H9 (cell line): ENCODE measurements at regions not wholly inside any gene's neighbourhood (a gene's known extent, or its start where the extent isn't known, plus 50 kb on each side); places are given as distances from the start of the nearest gene placed in this dataset.

Source experiments
- DNase-seq: peaks from one replicate; pipeline ENCODE4 v3.0.0-alpha.2; 2017
- H2AFZ ChIP-seq: one replicate; pipeline ENCODE4 v1.6.1; 2013; ENCODE audit warnings: mild to moderate bottlenecking, low read length, control low read depth, moderate library complexity
- H2AK5ac ChIP-seq: 2 replicates; pipeline ENCODE4 v1.6.1; 2013; ENCODE audit warnings: low read length, control low read depth, mixed read lengths; ENCODE audit not compliant: insufficient read length
- H2BK120ac ChIP-seq: one replicate; pipeline ENCODE4 v1.6.1; 2013; ENCODE audit warnings: low read depth, mild to moderate bottlenecking, low read length, control low read depth, inconsistent platforms; ENCODE audit not compliant: poor library complexity, severe bottlenecking
- H2BK12ac ChIP-seq: 2 replicates; pipeline ENCODE4 v1.6.1; 2013; ENCODE audit warnings: low read length, control low read depth, mixed read lengths, low read depth; ENCODE audit not compliant: insufficient read length
- H2BK15ac ChIP-seq: 2 replicates; pipeline ENCODE4 v1.6.1; 2013; ENCODE audit warnings: low read depth, low read length, control low read depth
- H2BK20ac ChIP-seq: one replicate; pipeline ENCODE4 v1.6.1; 2013; ENCODE audit warnings: low read depth, mild to moderate bottlenecking, low read length, control low read depth, inconsistent platforms; ENCODE audit not compliant: poor library complexity, severe bottlenecking
- H2BK5ac ChIP-seq: 2 replicates; pipeline ENCODE4 v1.6.1; 2013; ENCODE audit warnings: low read length, control low read depth, mixed read lengths; ENCODE audit not compliant: insufficient read length
- H3K14ac ChIP-seq: 2 replicates; pipeline ENCODE4 v1.6.1; 2013; ENCODE audit warnings: low read length, control low read depth; ENCODE audit not compliant: insufficient read depth
- H3K18ac ChIP-seq: 2 replicates; pipeline ENCODE4 v1.6.1; 2013; ENCODE audit warnings: low read depth, mild to moderate bottlenecking, mixed read lengths, low read length, control low read depth; ENCODE audit not compliant: insufficient read length
- H3K23ac ChIP-seq: 2 replicates; pipeline ENCODE4 v1.6.1; 2013; ENCODE audit warnings: low read length, control low read depth, mixed read lengths, low read depth; ENCODE audit not compliant: insufficient read length
- H3K23me2 ChIP-seq: 2 replicates; pipeline ENCODE4 v1.6.1; 2013; ENCODE audit warnings: low read depth, mild to moderate bottlenecking, mixed read lengths, low read length, control low read depth; ENCODE audit not compliant: insufficient read length, poor library complexity, severe bottlenecking
- H3K27ac ChIP-seq: 2 replicates; pipeline ENCODE4 v1.5.1; 2013; ENCODE audit warnings: low read length, control low read depth, mixed read lengths, low read depth; ENCODE audit not compliant: insufficient read length
- H3K27me3 ChIP-seq: 2 replicates; pipeline ENCODE4 v1.6.1; 2013; ENCODE audit warnings: low read length, control low read depth, inconsistent platforms; ENCODE audit not compliant: insufficient read depth
- H3K4ac ChIP-seq: 2 replicates; pipeline ENCODE4 v1.6.1; 2013; ENCODE audit warnings: low read depth, mild to moderate bottlenecking, control low read depth, inconsistent platforms, low read length, moderate library complexity
- H3K4me1 ChIP-seq: 2 replicates; pipeline ENCODE4 v1.6.1; 2013; ENCODE audit warnings: low read length, control low read depth, inconsistent platforms; ENCODE audit not compliant: insufficient read depth
- H3K4me2 ChIP-seq: 2 replicates; pipeline ENCODE4 v1.6.1; 2013; ENCODE audit warnings: low read length, control low read depth, mixed read lengths; ENCODE audit not compliant: insufficient read length, insufficient read depth
- H3K56ac ChIP-seq: 2 replicates; pipeline ENCODE4 v1.6.1; 2013; ENCODE audit warnings: low read depth, mild to moderate bottlenecking, mixed read lengths, low read length, control low read depth; ENCODE audit not compliant: insufficient read length
- H3K79me1 ChIP-seq: 2 replicates; pipeline ENCODE4 v1.6.1; 2013; ENCODE audit warnings: low read depth, mild to moderate bottlenecking, moderate library complexity, low read length, control low read depth, inconsistent platforms; ENCODE audit not compliant: insufficient read depth, poor library complexity, severe bottlenecking
- H3K79me2 ChIP-seq: 2 replicates; pipeline ENCODE4 v1.6.1; 2013; ENCODE audit warnings: low read length, control low read depth, inconsistent platforms; ENCODE audit not compliant: insufficient read depth
- H3K9ac ChIP-seq: 2 replicates; pipeline ENCODE4 v1.6.1; 2013; ENCODE audit warnings: low read length, control low read depth, mixed read lengths; ENCODE audit not compliant: insufficient read length; ENCODE audit errors: extremely low read depth
- H3K9me3 ChIP-seq: one replicate; pipeline ENCODE4 v1.6.1; 2013; ENCODE audit warnings: low read depth, low read length, inconsistent platforms; ENCODE audit not compliant: control insufficient read depth
- H3T11ph ChIP-seq: one replicate; pipeline ENCODE4 v1.6.1; 2013; ENCODE audit warnings: mild to moderate bottlenecking, low read length, control low read depth, inconsistent platforms
- H4K20me1 ChIP-seq: one replicate; pipeline ENCODE4 v1.6.1; 2013; ENCODE audit not compliant: control insufficient read depth, insufficient read length, insufficient read depth
- H4K5ac ChIP-seq: 2 replicates; pipeline ENCODE4 v1.6.1; 2013; ENCODE audit warnings: low read depth, mild to moderate bottlenecking, mixed read lengths, low read length, control low read depth; ENCODE audit not compliant: insufficient read length
- H4K8ac ChIP-seq: replicated peaks from 2 replicates; pipeline ENCODE4 v1.6.1; 2013; ENCODE audit warnings: low read length, control low read depth, mixed read lengths, low read depth; ENCODE audit not compliant: insufficient read length
- H4K91ac ChIP-seq: 2 replicates; pipeline ENCODE4 v1.6.1; 2013; ENCODE audit warnings: low read depth, mild to moderate bottlenecking, moderate library complexity, mixed read lengths, low read length, control low read depth; ENCODE audit not compliant: insufficient read length
- H3K27ac Mint-ChIP-seq, 3 experiments: 2 replicates in 2 of 3; 3 replicates in 1 of 3; pipeline ENCODE4 v1.8.0; 2020 to 2021; ENCODE audit warnings: mixed read lengths in 3 of 3, mild to moderate bottlenecking in 1 of 3, moderate library complexity in 1 of 3
- H3K27me3 Mint-ChIP-seq: 2 replicates; pipeline ENCODE4 v1.8.0; 2021; ENCODE audit warnings: low read depth, mild to moderate bottlenecking, moderate library complexity, mixed read lengths
- H3K36me3 Mint-ChIP-seq, 3 experiments: 2 replicates in 2 of 3; 3 replicates in 1 of 3; pipeline ENCODE4 v1.8.0; 2020 to 2021; ENCODE audit warnings: low read depth in 3 of 3, mixed read lengths in 3 of 3; ENCODE audit not compliant: insufficient read depth in 1 of 3
- H3K4me1 Mint-ChIP-seq, 2 experiments: 2 replicates each; pipeline ENCODE4 v1.8.0; 2020; ENCODE audit warnings: mixed read lengths in 2 of 2
- H3K4me3 Mint-ChIP-seq, 2 experiments: 2 replicates in 1 of 2; 3 replicates in 1 of 2; pipeline ENCODE4 v1.8.0; 2020 to 2021; ENCODE audit warnings: mild to moderate bottlenecking in 2 of 2, mixed read lengths in 2 of 2, moderate library complexity in 1 of 2
- H3K9me3 Mint-ChIP-seq, 2 experiments: 2 replicates in 1 of 2; 3 replicates in 1 of 2; pipeline ENCODE4 v1.8.0; 2020; ENCODE audit warnings: mild to moderate bottlenecking in 2 of 2, mixed read lengths in 2 of 2, moderate library complexity in 1 of 2
- WGBS: extraction: QIAGEN DNeasy Blood & Tissue Kit; methylation state at CpG from one replicate; pipeline ENCODE4 v1.1.7; 2013; ENCODE audit warnings: missing lambda C conversion rate, low lambda C conversion rate, mixed read lengths; ENCODE audit not compliant: insufficient read length; ENCODE audit errors: extremely low coverage; 5-methylcytosine and 5-hydroxymethylcytosine counted together
- TF ChIP-seq, protein P1 (sequence below): fragments of 200-600 bp; sonication (generic); conservative IDR thresholded peaks from 3 replicates; pipeline ENCODE4 v1.8.0; 2021; ENCODE audit warnings: antibody characterized with exemption, mild to moderate bottlenecking

DNA sequence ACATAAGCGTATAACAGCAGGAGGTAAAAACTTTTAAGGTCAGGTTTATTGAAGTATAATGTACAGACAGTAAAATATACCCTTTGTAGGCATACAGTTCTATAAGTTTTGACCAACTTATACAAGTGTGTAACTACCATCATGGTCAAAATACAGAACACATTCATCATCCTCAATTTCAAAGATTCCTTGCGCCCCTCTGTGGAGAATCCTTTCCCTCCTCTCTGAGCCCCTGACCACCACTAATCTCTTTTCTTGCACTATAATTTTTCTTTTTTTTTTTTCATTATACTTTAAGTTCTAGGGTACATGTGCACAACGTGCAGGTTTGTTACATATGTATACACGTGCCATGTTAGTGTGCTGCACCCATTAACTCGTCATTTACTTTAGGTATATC lies 58.1 kb upstream of the CTTNBP2 start:
- H3K4me1 Mint-ChIP-seq = 0 out of 4 replicates have a peak, but pooled peaks cover 0 to 2% of the 10 kb centered on the region in 2 experiments
- H2AFZ ChIP-seq = no peak overlapping the region
- H3K27me3 Mint-ChIP-seq = no peaks in the 10 kb centered on the region
- H3K79me1 ChIP-seq = no peaks in the 10 kb centered on the region
- H3T11ph ChIP-seq = no peak overlapping the region
- no peak overlapping the region for H3K23ac ChIP-seq
- H3K4me3 Mint-ChIP-seq = no peak overlapping the region
- DNase-seq = no peak
- H3K18ac ChIP-seq = no peak overlapping the region
- no peak overlapping the region for H3K4ac ChIP-seq
- no peak overlapping the region for H4K8ac ChIP-seq
- H3K9ac ChIP-seq = no peak overlapping the region
- H2BK120ac ChIP-seq = no peak overlapping the region
- H3K4me2 ChIP-seq = no peak overlapping the region
- no peaks in the 10 kb centered on the region for H3K79me2 ChIP-seq
- H4K20me1 ChIP-seq = no peaks in the 10 kb centered on the region
- H3K56ac ChIP-seq = no peak overlapping the region
- H2BK12ac ChIP-seq = no peak overlapping the region
- no peak overlapping the region for H2BK20ac ChIP-seq
- H3K36me3 Mint-ChIP-seq = peaks cover 0 to 4% (median 3%) of the 10 kb centered on the region in 3 experiments; a peak in 3 of 7 replicates
- no peak overlapping the region for H3K27ac ChIP-seq
- H2BK15ac ChIP-seq = no peak overlapping the region
- H3K14ac ChIP-seq = no peak overlapping the region
- H4K91ac ChIP-seq = no peak overlapping the region
- peaks cover 0 to 7% of the 10 kb centered on the region in 2 experiments; a peak in 2 of 5 replicates for H3K9me3 Mint-ChIP-seq
- H3K27ac Mint-ChIP-seq = no peak overlapping the region
- H3K27me3 ChIP-seq = no peaks in the 10 kb centered on the region
- H2BK5ac ChIP-seq = no peak overlapping the region
- no peaks in the 10 kb centered on the region for H3K9me3 ChIP-seq
- H3K23me2 ChIP-seq = no peaks in the 10 kb centered on the region
- H4K5ac ChIP-seq = no peak overlapping the region
- no CpG with 5 or more reads among the region's 5 CpGs for WGBS
- no peak overlapping the region for H2AK5ac ChIP-seq
- H3K4me1 ChIP-seq = no peaks in the 10 kb centered on the region
- TF ChIP-seq, protein P1, sequence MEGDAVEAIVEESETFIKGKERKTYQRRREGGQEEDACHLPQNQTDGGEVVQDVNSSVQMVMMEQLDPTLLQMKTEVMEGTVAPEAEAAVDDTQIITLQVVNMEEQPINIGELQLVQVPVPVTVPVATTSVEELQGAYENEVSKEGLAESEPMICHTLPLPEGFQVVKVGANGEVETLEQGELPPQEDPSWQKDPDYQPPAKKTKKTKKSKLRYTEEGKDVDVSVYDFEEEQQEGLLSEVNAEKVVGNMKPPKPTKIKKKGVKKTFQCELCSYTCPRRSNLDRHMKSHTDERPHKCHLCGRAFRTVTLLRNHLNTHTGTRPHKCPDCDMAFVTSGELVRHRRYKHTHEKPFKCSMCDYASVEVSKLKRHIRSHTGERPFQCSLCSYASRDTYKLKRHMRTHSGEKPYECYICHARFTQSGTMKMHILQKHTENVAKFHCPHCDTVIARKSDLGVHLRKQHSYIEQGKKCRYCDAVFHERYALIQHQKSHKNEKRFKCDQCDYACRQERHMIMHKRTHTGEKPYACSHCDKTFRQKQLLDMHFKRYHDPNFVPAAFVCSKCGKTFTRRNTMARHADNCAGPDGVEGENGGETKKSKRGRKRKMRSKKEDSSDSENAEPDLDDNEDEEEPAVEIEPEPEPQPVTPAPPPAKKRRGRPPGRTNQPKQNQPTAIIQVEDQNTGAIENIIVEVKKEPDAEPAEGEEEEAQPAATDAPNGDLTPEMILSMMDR = peak; percentile 29; the same call in 2 of the 3 replicates
